GM12878 (cell line): ENCODE measurements at regions not wholly inside any gene's neighbourhood (a gene's known extent, or its start where the extent isn't known, plus 50 kb on each side); places are given as distances from the start of the nearest gene placed in this dataset.
A peak's percentile ranks its signal among the peaks of the same experiment; 100 is the strongest.

ENCODE experiments used
- CTCF ChIP-seq, 3 experiments: IDR thresholded peaks in 2 of 3; conservative IDR thresholded peaks in 1 of 3; 2 replicates each; pipeline ENCODE4 v1.5.1; 2011; ENCODE audit warnings: low read depth in 3 of 3, low read length in 3 of 3, mild to moderate bottlenecking in 3 of 3, control low read depth in 2 of 3, moderate library complexity in 2 of 3, inconsistent platforms in 1 of 3, mixed read lengths in 1 of 3; ENCODE audit not compliant: control insufficient read depth in 2 of 3, insufficient read depth in 1 of 3; ENCODE audit errors: extremely low read depth in 1 of 3
- USF1 ChIP-seq: IDR thresholded peaks from 2 replicates; pipeline ENCODE4 v1.6.1; 2011; ENCODE audit warnings: borderline replicate concordance, low read depth, mild to moderate bottlenecking, moderate library complexity, mixed read lengths, low read length; ENCODE audit not compliant: insufficient read depth; ENCODE audit errors: extremely low read length
- ZNF274 ChIP-seq: IDR thresholded peaks from one replicate; pipeline ENCODE4 v1.8.0; 2011; ENCODE audit not compliant: insufficient read length, insufficient read depth

GRCh38 chr6:21987501-21987957 is 309.3 kb downstream of the PRL start:
- no peak for TF ChIP-seq ZNF274
- no peak for TF ChIP-seq CTCF (IDR thresholded peaks at IDR 0.05 in 2 of 3, conservative IDR thresholded peaks at IDR 0.05 in 1 of 3; ENCODE audit: control insufficient read depth in 2 of 3, extremely low read depth in 1 of 3, insufficient read depth in 1 of 3, low read depth in 3 of 3, low read length in 3 of 3)
- peak; percentile 45 for TF ChIP-seq USF1
